Keratinocyte (primary cell): ENCODE measurements at regions not wholly inside any gene's neighbourhood (a gene's known extent, or its start where the extent isn't known, plus 50 kb on each side); places are given as distances from the start of the nearest gene placed in this dataset.

Experiments
- CTCF ChIP-seq, 3 experiments: IDR thresholded peaks in 1 of 3; conservative IDR thresholded peaks in 1 of 3; optimal IDR thresholded peaks in 1 of 3; 2 replicates in 2 of 3; 3 replicates in 1 of 3; pipeline versions ENCODE3 to v1.5.1; 2011; ENCODE audit warnings: low read length in 3 of 3, mild to moderate bottlenecking in 3 of 3, moderate library complexity in 2 of 3, control low read depth in 1 of 3, inconsistent platforms in 1 of 3; ENCODE audit not compliant: insufficient read depth in 2 of 3; ENCODE audit errors: extremely low read depth in 1 of 3
- EZH2 ChIP-seq: IDR thresholded peaks from one replicate; pipeline ENCODE4 v1.6.1; 2012; ENCODE audit warnings: inconsistent platforms, mild to moderate bottlenecking, low read length, moderate library complexity

- TF ChIP-seq CTCF (optimal IDR thresholded peaks at IDR 0.05 in 1 of 3, IDR thresholded peaks at IDR 0.05 in 1 of 3, conservative IDR thresholded peaks at IDR 0.05 in 1 of 3; ENCODE audit: extremely low read depth in 1 of 3, insufficient read depth in 2 of 3, low read length in 3 of 3): no peak
- no peak for TF ChIP-seq EZH2
These were observed 164.3 kb downstream of the SMC2 start for GRCh38 chr9:104258296-104259011.
